WI38 (cell line): ENCODE measurements at regions not wholly inside any gene's neighbourhood (a gene's known extent, or its start where the extent isn't known, plus 50 kb on each side); places are given as distances from the start of the nearest gene placed in this dataset.

Source experiments
- H3K4me3 ChIP-seq: 2 replicates; pipeline ENCODE4 v1.5.1; 2011; ENCODE audit warnings: low read depth, mild to moderate bottlenecking, control low read depth, low read length
- CTCF ChIP-seq: IDR thresholded peaks from 2 replicates; pipeline ENCODE4 v1.5.1; 2012; ENCODE audit warnings: low read depth, mild to moderate bottlenecking, control low read depth, low read length

GRCh38 chr22:27224485-27225374 is 567.3 kb downstream of the MIAT start:
- no peak for TF ChIP-seq CTCF
- H3K4me3 ChIP-seq: no peak overlapping the region

- no peak overlapping the region for H3K4me3 ChIP-seq
- TF ChIP-seq CTCF: no peak
These were observed 569.3 kb downstream of the MIAT start for GRCh38 chr22:27226666-27227065.

- TF ChIP-seq CTCF: no peak
- no peak overlapping the region for H3K4me3 ChIP-seq
These were observed 571.4 kb downstream of the MIAT start for GRCh38 chr22:27228771-27229170.

GRCh38 chr22:27230189-27230588 is 571.4 kb downstream of the MN1 start:
- no peak overlapping the region for H3K4me3 ChIP-seq
- TF ChIP-seq CTCF: no peak

GRCh38 chr22:27231266-27231665 is 570.3 kb downstream of the MN1 start:
- TF ChIP-seq CTCF: no peak
- no peak overlapping the region for H3K4me3 ChIP-seq

- TF ChIP-seq CTCF: no peak
- no peak overlapping the region for H3K4me3 ChIP-seq
These were observed 569.5 kb downstream of the MN1 start for GRCh38 chr22:27232077-27232476.

GRCh38 chr22:27237080-27237741 is 564.3 kb downstream of the MN1 start:
- H3K4me3 ChIP-seq: no peak overlapping the region
- no peak for TF ChIP-seq CTCF
